HG03460 (cell line): ENCODE measurements at regions not wholly inside any gene's neighbourhood (a gene's known extent, or its start where the extent isn't known, plus 50 kb on each side); places are given as distances from the start of the nearest gene placed in this dataset.
"Not testable (repeated sequence)": the region's sequence is repeated elsewhere in the genome, so short reads cannot be mapped to it uniquely, and the experiment has no call there.

Experiments
- ATAC-seq: cut with Tn5 transposase; IDR thresholded peaks from one replicate; pipeline ENCODE4 v1.9.1; 2021; ENCODE audit not compliant: unreplicated experiment

- ATAC-seq: no peak
Measured at GRCh38 chr20:4635781-4636180, 50.5 kb upstream of the PRNP start.

DNA sequence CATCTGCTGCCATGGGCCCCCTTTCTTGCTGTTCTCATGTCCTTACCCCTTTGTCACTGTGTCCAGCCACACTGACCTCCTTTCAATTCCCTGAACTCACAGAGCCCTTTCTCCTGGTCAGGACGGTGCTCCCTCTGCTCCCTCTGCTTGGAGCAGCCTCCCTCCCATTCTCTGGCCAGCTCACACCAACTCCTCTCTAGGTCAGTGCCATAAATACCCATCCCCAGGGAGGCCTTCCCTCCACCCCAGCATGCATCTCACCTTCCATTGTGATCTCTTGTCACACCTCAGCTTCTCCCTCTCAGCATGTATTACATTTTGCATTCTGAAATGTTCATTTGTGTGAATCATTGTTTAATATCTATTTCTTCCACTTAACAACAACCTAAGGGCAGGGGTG is 50.9 kb upstream of the PRNP start:
- ATAC-seq: no peak

- no peak for ATAC-seq
Measured at GRCh38 chr20:4633780-4634179, 52.5 kb upstream of the PRNP start.

DNA sequence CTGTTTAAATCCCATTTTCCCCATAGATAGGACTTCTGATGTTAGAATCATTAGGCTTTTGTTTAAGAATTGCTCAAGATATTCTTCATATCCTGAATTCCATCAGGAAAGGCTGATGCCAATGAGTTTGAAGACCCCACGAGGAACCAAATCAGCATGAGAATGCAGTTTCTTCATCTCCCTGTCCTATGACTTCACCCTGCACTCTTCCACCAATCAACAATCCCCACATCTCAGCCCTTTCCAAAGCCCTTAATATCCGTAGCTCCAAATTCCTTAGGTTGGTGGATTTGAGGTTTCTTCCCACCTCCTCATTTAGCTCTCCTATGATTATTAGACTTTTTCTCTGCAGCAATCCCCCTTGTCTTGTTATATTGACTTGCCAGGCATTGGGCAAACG is 52.9 kb upstream of the PRNP start:
- no peak for ATAC-seq

- no peak for ATAC-seq
Measured at GRCh38 chr20:4632876-4633275, 53.4 kb upstream of the PRNP start.

- no peak for ATAC-seq
Measured at GRCh38 chr20:4626228-4626627, 60.0 kb upstream of the PRNP start.

GRCh38 chr20:4625687-4626086 is 60.6 kb upstream of the PRNP start:
- no peak for ATAC-seq

DNA sequence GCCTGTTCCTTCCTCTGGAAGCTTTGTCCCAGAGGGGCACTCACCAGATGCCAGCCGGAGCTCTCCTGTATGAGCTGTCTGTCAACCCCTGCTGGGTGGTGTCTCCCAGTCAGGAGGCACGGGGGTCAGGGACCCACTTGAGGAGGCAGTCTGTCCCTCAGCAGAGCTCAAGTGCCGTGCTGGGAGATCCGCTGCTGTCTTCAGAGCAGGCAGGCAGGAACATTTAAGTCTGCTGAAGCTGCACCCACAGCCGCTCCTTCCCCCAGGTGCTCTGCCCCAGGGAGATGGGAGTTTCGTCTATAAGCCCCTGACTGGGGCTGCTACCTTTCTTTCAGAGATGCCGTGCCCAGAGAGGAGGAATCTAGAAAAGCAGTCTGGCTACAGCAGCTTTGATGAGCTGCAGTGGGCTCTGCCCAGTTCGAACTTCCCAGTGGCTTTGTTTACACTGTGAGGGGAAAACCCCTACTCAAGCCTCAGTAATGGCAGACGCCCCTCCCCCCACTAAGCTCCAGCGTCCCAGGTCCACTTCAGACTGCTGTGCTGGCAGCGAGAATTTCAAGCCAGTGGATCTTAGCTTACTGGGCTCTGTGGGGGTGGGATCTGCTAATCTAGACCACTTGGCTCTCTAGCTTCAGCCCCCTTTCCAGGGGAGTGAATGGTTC is 61.5 kb upstream of the PRNP start:
- ATAC-seq: not testable (repeated sequence)

GRCh38 chr20:4619144-4619543 is 67.1 kb upstream of the PRNP start:
- not testable (repeated sequence) for ATAC-seq

DNA sequence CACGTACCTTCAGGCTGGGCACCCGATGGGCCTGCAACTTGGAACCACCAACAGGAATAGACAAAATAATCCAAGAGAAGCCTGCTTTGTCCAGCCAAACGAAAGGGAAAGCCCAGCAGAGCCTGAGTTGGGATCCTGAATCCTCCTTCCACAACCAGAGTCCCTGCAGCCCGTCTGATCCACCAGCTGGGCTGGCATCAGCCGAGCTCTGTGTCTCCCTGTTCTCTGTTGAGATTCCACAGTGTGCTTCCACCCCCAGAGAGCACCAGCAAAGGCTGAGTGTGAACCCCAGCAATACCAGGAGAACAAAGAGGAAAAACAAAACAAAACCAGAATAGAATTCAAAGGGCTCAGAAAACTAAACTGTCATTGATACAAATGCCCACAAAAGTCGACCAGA is 68.8 kb upstream of the PRNP start:
- no peak for ATAC-seq

DNA sequence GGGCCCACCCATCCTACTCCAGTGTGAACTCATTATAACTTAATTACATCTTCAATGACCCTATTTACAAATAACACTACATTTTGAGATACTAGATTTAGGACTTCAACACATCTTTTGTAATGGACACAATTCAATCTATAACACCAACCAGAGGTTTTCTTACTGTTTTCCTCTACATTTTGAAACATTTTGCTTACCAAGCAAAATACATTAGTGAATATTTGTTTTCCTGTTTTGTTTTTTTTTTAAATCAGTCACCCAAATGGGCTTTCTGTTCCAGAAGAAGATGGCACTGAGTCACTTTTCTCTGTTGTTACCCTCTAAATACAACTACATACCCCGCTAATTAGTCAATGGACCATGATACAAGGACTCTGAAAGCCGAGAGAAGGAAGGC is 69.2 kb upstream of the PRNP start:
- ATAC-seq: no peak

- ATAC-seq: peak; percentile 53
Measured at GRCh38 chr20:4613718-4614620, 72.3 kb upstream of the PRNP start.

GRCh38 chr20:4613184-4613583 is 73.1 kb upstream of the PRNP start:
- no peak for ATAC-seq

- ATAC-seq: no peak
Measured at GRCh38 chr20:4610871-4611270, 75.4 kb upstream of the PRNP start.

DNA sequence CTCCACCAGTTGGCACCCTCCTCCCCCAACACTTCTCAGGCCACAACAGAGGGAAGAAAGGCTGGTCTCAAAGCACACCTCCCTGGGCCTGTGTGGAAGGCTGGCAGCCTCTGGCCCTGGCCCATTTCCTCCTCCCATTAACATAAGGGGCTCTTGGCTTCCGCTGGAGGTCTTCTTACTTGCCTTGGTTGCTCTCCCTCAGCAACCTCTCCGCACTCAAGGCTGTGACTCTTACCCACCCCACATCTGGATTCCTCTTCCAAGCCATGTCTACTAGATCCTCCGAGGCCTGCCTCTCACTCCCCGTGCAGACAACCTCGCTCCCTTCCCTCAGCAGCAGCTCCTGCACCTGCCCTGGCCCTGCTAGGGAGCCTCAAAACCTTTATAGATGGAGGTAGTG is 76.7 kb upstream of the PRNP start:
- no peak for ATAC-seq

DNA sequence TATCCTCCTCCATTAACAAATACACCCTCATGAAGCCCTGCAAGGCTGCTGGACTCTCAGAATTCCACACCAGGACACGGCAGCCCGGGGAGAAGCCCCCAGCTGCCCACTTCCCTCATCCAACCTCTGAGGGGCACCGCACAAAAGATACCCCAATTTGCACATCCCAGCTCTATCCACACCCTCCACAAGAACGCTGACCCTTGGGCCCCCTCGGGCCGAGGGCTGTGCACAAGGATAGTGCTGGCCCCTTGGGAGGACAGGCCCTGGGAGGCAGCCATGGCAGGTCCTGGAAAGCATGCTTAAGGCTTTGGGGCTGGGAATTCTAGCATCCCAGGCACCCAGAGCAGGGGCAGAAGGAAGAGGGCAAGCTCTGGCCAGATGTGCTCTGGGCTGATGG is 77.4 kb upstream of the PRNP start:
- no peak for ATAC-seq

- ATAC-seq: no peak
Measured at GRCh38 chr20:4607287-4607713, 79.0 kb upstream of the PRNP start.

DNA sequence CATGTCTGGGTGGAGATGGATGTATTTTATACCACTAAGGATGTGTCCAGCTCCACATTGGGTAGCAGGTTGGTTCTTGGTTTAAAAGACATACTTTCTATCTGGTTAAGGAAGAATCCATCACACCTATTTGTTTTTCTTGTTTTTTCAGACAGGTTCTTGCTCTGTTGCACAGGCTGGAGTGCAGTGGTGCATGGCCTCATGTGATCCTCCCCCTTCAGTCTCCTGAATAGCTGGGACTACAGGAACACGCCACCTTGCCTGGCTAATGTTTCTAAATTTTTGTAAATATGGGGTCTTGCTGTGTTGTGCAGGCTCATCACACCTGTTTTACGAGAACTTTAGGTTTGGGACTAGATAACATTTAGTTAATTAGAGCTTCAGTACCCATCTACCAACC is 80.2 kb upstream of the PRNP start:
- no peak for ATAC-seq

DNA sequence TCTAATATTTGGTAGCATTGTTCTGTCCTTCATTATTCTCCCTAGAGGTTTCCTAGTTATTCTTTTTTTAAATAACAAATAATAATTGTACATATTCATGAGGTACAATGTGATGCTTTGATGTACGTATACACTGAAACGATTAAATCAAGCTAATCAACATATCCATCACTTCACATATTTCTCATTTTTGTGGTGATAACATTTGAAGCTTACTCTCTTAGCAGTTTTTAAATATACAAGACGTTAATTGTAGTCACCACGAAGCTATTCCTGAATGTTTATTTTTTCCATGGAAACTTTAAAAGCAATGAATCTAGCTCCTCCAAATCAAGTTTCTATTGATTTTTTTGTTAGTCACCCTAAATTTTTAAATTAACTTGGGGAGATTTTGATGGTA is 81.1 kb upstream of the PRNP start:
- no peak for ATAC-seq

DNA sequence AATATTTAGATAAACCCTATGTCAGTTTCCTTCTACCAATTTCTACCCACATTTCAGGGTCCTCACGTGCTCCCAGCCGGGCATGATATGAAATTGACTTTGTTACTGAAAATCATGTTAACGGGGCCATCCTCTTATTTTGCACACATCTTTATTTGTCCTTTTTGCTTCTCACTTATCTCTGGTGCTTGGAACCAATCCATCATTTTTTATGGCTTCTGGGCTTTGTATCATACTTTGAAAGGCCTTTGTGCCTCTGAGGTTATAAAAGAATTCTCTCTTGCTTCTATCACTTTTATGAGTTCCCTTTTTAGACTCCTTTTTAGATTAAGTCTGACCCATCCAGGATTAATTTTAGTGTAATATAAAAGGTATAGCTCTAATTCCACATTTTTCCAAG is 81.7 kb upstream of the PRNP start:
- no peak for ATAC-seq

GRCh38 chr20:4603724-4604123 is 82.5 kb upstream of the PRNP start:
- no peak for ATAC-seq

GRCh38 chr20:4602297-4602631 is 84.0 kb upstream of the PRNP start:
- ATAC-seq: no peak
